ENCODE measurements at regions not wholly inside any gene's neighbourhood (a gene's known extent, or its start where the extent isn't known, plus 50 kb on each side); places are given as distances from the start of the nearest gene placed in this dataset.

DNA sequence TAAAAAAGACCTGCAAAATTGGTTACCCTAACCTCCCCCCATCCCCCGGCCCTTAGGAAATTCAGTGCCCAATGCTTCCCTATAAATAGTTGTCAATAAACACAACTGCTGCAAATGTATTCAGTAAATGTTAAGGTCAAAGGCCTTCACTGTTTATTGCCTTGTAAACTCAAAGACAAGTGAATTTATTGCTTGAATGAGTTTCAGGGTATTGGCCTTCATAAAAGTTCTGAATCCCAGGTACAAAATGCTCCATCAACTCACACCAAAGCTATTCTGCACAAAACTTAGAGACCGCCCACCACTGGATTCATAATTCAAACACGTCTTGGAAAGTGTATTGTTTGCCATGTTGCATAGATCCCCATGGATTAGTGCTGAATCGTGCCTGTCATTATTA lies 63.3 kb upstream of the CDKN3 start:
- TF ChIP-seq, protein P1, sequence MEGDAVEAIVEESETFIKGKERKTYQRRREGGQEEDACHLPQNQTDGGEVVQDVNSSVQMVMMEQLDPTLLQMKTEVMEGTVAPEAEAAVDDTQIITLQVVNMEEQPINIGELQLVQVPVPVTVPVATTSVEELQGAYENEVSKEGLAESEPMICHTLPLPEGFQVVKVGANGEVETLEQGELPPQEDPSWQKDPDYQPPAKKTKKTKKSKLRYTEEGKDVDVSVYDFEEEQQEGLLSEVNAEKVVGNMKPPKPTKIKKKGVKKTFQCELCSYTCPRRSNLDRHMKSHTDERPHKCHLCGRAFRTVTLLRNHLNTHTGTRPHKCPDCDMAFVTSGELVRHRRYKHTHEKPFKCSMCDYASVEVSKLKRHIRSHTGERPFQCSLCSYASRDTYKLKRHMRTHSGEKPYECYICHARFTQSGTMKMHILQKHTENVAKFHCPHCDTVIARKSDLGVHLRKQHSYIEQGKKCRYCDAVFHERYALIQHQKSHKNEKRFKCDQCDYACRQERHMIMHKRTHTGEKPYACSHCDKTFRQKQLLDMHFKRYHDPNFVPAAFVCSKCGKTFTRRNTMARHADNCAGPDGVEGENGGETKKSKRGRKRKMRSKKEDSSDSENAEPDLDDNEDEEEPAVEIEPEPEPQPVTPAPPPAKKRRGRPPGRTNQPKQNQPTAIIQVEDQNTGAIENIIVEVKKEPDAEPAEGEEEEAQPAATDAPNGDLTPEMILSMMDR (conservative IDR thresholded peaks at IDR 0.05; ENCODE audit: low read depth, low read length) = no peak
- TF ChIP-seq SMC3 (IDR thresholded peaks at IDR 0.05; ENCODE audit: low read depth, low read length) (no peak), FOS (IDR thresholded peaks at IDR 0.05; ENCODE audit: low read depth, low read length) (no peak), CEBPB (IDR thresholded peaks at IDR 0.05; ENCODE audit: low read depth, low read length) (no peak), RAD21 (IDR thresholded peaks at IDR 0.05; ENCODE audit: low read length) (no peak), BHLHE40 (IDR thresholded peaks at IDR 0.05; ENCODE audit: low read depth, low read length) (no peak)
- TF ChIP-seq, protein P2, sequence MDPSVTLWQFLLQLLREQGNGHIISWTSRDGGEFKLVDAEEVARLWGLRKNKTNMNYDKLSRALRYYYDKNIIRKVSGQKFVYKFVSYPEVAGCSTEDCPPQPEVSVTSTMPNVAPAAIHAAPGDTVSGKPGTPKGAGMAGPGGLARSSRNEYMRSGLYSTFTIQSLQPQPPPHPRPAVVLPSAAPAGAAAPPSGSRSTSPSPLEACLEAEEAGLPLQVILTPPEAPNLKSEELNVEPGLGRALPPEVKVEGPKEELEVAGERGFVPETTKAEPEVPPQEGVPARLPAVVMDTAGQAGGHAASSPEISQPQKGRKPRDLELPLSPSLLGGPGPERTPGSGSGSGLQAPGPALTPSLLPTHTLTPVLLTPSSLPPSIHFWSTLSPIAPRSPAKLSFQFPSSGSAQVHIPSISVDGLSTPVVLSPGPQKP (IDR thresholded peaks at IDR 0.05; ENCODE audit: borderline replicate concordance, low read depth, low read length) = no peak
